Activated CD4-positive, CD25-positive, alpha-beta regulatory T cell (primary cell): ENCODE measurements at regions not wholly inside any gene's neighbourhood (a gene's known extent, or its start where the extent isn't known, plus 50 kb on each side); places are given as distances from the start of the nearest gene placed in this dataset.

Source experiments
- DNase-seq, 4 experiments: peaks; one replicate each; lab custom pipeline; 2025; lab: John Stamatoyannopoulos, UW

DNA sequence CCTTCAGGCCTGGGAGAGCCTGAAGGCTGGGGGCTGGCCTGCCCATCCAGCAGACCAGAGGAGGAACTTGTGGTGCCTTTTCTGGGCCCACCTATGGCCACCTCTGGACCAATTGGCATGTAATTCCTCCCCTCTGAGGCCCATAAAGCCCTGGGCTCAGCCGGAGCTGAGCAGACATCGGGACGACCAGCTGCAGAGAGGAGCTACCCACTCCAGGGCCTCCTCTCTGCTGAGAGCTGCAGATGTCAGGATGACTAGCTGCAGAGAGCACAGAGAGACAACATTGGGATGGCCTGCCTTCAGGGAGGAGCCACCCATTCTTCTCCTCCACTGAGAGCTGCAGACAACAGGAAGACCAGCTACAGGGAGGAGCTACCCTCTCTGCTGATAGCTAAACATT lies 370.1 kb downstream of the CD83 start:
- DNase-seq, result no peak

DNA sequence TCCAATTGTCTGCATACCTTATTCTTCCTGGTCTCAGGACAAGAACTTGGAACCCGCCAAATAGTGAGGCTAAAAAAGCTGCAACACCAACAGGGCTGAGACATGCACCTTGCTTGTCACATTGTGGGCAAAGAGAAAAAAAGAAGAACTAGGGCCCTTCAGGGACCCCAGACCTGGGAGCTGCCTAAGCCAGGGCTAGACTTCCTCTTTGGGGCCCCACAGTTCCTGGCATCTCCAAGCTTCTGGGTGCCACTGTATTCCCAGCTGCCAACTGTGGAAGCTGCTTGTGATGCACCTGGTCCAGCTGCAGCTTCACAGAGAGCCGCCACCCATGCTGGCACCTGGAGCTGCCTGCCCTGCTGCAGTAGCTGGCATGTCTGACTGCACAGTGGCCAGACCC lies 370.6 kb downstream of the CD83 start:
- no peak for DNase-seq

DNA sequence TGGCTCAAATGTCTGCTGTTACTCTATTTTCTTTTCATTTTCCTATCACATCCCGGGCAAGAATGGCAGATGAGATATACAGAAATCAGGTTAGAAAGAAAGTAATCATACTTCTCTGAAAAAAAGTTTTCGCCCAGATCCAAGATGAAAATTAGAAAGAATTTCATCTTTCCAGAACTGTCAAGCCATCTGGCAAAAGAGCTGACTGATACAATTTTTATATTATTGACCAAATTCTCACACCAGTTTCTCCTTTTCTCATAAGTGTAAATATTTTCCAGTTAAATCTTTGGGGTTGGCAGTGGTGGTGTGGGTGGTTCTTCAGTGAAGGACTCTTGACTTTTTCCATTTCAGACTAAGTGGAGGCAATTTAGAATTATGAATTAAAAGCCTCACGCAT lies 371.9 kb downstream of the CD83 start:
- no peak for DNase-seq

DNA sequence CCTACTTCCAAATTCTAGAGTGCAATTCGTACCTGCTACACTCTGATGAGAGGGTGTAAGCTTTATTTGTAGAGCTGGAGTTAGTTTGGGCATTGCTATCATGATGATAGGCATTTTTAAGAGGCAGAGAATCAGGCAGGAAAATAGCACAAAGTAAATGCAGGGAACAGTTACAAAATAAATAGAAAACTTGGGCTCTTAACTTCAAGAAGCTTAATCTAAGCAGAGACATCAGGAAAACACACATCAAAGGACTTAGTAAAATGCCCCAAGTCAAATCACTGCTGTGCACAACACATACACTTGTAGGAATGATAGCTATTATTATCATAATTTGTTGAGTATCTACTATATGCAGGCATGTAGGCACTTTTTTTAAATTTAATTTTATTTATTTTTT lies 381.2 kb downstream of the CD83 start:
- DNase-seq, result no peak

DNA sequence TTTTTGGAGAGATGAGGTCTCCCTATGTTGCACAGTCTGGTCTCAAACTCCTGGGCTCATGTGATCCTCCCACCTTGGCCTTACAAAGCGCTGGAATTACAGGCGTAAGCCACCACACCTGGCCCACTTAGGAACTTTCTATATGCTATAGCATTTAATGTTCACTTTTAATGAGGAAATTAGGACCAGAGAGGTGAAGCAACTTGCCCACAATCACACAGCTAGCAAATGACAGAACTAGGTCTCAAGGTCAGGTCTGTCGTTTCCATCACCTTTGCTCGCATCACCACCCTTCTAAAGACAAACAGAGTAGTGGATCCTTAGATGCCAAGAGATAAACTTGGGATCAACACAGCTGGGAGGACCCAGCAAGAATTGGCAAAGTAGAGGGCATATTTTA lies 381.7 kb downstream of the CD83 start:
- no peak for DNase-seq

DNA sequence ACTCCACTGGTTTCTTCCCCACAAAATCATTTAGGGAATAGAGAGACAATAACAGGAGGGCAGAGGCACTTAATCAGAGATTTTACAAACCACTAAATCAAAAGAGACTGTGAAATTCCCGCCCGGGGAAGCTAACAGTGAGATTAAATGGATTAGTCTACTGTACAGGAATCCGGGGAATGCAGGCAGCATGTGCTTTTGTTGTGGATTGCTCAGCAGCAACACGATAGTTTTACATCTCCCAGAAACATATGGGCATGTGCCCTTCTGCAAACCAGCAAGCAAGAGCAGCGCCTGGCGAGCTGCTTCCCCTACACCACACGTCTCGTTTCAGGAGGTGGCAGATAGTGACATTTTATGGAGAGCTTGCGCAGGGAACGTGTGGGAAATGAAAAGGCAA lies 382.3 kb downstream of the CD83 start:
- DNase-seq, result no peak

DNA sequence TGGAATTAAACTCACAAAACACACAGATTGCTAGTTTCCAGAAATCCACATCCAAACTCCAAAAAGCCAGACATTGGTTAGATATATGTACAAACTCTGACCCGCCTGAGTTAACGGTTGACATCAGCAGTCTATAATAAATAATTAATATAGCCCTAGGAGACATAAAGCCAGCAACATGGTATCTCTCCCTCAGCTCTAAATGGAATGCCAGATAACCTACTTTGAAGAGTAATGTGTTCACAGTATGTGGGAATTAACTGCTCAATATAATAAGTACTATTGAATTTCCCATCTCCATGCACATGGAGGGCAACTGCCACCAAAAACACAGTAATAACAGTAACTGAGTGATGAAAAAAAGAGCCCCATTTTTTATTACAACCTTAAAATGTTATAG lies 383.2 kb downstream of the CD83 start:
- no peak for DNase-seq

DNA sequence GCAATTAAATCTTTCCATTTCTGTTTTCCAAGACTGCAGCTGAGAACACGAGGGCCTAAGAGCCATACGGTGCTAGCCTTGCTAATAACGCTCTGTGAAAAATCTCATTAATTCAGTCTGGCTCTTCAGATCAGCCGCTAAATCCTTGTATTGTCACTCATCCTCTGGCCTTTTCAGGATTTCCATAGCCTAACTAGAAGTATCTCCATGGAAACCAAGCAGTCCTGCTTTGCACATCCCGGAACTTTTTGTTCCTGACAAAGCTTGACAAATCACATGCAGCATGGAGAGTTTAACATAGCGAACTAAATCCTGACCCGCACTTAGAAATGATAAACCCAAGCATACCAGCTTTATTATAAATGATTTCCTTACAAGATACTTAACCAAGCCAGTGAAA lies 383.7 kb downstream of the CD83 start:
- no peak for DNase-seq

DNA sequence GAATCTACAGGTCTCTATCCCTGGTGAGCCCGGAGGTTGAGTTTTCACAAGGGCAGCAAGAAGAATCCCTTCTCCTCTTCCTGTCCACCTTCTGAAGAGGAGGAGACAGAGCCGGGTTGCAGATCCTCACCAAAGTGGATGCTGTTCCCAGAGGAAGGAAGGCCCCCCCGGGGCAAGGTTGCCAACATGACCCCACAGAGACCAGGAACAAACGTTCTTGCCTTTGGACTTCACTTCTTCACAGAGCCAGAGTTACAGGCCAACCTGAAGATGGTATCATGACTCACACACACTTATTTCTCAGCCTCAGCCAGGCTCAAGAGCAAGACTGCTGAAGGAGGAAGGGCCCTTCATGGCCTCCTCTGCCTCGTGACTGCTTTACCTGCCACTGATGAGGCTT lies 384.3 kb downstream of the CD83 start:
- no peak for DNase-seq

DNA sequence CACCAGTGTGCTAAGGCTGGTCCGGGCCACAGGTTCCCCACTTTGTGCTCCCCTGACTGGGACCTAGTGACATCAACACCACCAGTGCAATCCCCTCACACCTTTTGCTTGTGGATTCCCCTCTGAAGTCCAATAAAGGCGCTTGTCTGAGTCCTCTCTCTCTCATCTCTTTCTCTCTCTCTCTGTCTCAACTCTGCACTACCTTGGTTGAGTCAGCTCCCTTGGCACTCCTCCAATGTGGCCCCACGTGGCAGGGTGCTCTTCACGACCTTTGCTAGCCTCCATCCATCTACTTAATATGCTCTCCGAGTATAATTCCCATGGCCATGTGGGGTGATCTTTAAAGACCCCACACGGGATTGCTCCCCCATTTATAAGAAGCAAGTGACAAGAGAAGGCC lies 385.0 kb downstream of the CD83 start:
- no peak for DNase-seq

DNA sequence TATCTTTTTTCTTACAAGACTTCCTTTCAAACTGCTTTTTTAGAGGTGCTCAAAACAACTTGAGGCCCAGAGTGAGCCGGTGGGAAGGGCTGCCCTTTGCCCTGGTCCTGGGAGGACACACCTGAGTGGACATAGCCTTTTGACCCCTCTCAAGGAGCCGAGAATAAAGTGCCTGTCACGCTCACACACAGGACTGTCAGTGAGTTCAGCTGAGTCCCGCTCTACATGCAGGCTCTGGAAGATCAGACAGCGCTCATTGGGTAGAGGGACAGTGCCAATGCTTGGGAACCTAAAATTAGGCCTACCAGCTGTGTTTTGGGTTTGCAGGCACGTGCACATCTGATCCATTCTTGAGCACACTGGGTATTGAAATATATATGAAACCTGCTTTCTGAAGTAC lies 387.8 kb downstream of the CD83 start:
- DNase-seq, result no peak

DNA sequence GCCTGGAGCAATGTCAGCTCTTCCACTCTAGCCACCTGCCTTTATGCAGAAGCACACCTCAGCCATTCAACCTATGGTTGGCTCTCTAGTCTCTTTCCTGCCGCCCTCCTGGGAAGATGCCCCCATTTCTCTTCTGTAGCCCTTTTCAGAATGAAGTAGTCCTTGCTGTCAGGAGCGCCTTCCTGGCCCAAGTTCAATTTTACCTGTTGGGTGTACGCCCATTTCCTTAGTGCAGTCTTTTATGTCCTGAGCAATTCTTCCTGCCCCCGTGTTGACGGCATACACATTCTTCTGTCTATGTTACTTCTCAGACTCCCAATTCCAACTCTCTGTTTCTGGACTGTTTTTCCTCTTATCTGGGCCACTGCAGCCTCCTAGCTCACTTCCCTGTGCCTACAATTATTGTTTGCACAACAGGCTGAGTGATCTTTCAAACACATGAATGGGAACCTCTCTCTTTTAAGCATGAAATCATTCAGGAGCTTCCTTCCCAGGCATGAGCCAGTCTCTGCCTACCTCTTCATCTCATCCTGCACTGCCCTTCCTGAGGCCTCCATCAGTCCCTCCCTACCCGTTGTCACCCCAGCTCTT lies 389.2 kb downstream of the CD83 start:
- DNase-seq, result no peak

DNA sequence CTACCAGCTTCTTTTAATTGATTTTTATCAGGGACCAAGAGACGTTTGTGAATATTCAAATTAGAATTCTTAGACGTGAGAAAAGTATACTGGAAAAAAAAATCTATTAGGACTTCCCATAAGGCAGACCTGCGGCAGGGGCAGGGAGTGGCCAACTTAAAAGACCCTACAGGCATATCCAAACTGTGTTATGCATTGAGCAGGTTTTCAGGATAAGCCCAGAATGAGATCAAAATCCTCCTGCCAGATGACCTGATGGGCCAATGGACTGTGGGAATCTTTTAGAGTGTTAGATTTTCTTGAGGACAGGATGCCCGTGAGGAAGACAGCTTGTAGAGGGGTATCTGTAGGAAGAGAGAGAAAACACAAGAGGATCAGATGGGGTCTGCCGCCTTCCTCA lies 391.5 kb downstream of the CD83 start:
- DNase-seq, result no peak

DNA sequence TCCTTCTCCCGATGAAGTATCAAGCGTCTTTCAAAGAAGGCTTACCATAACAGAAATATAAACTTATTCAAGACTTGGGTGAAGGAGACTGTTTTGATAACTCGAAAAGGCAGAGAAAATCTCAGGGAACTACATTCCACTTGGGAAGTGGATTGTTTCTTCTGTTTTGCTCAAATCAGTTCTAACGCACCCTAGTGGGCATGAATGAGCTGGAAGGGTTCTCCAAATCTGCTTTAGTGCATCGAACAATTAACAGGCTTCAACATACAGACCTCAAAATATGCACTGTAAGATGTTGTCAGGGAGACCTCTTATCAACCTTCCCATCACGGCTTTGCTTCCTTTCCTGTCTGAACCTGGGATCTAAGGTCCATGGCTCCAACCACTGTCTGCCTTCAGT lies 392.5 kb downstream of the CD83 start:
- no peak for DNase-seq

DNA sequence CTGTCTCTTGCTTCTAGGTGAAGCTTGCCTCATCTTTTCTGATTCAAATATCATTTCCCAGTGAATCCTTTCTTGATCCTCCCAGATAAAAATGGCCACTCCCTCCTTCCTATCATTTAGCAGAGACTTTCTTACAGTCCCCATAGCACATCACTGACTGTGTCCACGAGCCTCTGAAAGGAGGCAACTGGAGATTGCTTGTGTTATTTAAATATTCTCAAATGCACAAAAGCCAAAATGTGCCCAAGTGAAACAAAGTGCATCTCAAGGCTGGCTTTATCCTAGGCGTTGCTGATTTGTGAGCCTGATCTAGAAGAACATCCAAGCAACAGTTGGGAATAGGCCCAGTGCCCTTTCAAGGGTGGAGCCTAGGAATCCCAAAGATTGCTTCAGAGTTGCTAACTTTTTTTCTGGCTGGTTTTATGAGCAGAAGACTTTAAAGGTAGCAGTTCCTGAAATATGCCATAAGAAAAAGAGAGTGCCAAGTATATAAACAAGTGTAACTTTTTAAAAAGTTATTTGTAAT lies 393.6 kb downstream of the CD83 start:
- no peak for DNase-seq

DNA sequence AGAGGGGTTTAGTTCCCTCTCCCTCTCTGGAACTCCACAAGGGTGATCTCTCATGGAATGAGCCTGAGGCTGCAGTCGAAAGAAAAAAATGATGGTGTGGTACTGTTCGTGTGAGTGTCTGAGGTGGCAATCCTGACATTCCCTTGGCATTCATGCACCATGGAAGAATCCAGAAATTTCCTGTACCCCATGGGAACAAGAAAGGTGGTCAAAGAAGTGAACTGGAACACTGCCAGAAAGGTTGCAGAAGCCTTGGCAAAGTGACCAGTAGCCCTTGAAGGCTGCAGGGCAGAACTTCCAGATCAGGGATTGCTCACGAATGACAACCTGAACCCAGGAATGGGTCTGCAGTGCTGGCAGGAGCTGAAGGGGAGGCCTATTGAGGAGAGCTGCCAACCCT lies 394.7 kb downstream of the CD83 start:
- no peak for DNase-seq

DNA sequence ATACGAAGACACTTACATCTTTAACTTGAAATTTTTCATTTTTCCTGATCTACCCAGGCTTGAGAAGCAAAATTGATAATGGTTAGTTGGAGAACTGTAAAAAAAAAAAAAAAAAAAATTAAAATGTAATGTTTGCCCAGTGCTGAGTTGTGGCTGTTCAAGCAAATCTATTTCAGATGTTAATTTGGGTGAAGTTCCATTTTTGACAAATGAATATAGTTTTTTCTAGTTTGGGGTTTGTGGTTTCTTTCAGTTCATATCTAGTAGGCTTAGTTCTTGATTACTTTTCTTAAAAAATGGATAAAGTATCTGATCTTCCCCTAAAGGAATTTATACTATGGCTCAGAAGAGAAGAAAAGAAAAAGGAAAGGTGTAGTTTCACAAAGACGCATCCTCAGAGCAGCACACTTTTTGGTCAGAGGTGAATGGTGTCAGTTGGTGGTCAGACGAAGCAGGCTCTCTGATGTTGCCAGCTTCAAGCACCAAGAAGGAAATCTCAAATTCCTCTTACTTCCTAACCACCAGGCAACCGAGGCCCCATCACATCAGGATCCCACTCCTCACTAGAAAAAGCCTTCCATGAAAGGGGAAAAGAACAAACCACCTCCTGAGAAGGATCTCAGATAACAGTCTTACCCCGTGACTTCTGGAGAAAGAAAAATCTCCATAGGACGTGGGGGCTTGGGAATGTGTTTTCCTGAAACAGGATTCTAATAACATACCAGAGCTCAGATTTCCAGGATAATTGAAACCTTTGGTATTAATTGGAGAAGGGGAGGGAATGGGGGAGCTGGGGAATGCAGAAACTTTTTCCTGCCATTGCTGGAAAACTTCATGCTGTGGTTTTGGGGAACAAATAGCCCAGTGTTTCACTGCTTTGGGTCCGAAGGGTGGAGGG lies 396.2 kb downstream of the CD83 start:
- no peak for DNase-seq

DNA sequence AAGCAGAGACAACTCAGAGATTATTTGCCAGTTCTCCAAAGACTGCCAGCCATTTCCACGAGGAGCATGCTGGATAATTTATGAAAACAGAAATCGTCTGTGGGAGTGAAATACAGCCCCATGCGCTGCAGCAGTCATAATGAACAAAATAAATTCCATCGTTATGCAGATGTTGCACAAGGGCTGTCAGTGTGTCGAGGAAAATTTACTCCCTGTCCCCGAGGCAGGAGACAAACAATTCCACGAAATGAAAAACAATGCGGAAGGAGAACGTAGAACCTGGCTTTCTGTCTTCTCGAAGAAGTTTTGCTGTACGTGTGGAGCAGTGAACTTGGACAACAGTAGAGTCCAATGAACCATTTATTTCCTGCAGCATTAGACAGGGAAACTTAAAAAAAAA lies 399.4 kb downstream of the CD83 start:
- no peak for DNase-seq

DNA sequence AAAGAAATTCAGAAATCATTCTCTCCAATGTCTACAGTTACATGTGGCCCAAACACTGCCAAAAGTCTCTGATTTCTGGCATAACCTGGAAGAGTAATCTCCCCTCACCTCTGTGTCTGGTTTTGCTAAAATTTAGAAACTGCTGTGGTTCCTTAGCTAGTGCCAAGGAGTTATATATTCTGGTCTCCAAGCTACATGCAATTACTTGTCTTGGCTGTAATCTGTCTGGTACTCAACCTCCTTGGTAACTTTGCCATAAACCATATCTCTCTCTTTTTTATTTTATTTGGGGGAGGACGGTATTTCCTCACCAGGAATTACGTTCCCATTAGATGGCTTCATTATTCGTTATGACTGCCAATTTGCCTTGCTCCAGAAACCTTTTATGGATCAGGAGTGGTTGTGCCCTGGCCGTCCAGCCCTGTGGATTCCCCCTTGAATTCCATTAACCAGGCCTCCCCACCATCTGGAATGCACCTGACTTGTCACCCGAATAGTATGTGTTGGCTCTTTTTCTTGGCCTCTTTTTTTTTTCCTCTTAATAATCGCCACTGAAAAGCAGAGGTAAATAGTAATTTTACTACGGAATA lies 400.0 kb downstream of the CD83 start:
- DNase-seq, result no peak

DNA sequence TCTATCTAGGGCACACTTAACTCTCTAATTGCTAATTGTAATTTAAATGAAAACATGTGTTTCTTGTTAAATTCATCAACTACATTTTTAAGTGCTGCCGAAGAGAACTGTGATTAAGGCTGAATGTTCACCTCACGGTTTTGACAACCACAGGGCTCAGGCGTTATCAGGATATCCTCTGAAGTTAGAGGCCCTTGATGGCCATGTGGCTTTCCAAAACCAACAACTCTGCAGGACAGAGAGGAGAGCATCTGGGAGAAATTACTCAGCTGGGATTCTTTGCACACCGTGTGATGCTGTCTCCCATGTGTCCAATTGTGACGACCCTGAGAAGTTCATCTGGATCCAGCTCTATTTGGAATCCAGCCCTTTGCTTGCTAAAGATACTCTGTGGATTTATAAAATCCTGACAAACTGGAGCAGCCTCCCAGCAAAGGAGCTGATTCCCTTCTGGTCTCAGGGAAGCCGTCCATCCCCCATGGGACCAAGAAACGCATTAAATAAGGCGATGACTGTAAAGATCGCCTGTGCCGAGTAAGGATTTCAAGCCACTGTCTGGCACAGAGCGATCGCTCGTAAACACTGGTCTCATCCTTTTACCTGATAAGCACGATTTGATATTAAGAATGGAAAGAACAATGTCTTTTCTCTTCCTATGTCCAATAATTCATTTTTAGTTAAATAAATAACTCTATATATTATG lies 401.1 kb downstream of the CD83 start:
- no peak for DNase-seq

DNA sequence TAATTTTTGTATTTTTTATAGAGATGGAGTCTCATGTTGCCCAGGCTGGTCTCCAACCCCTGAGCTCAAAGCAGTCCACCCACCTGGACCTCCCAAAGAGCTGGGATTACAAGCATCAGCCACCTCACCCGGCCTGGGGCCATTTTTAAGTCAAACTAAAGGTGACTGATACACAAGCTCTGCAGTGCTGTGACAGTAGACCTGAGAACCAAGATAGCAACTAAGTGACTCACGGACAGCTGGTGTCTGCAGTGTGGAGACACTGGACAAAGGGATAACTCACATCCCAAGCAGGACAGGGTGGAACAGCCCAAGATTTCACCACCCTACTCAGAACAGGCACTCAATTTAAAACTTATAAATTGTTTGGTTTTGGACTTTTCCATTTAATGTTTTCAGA lies 402.5 kb downstream of the CD83 start:
- DNase-seq, result no peak

DNA sequence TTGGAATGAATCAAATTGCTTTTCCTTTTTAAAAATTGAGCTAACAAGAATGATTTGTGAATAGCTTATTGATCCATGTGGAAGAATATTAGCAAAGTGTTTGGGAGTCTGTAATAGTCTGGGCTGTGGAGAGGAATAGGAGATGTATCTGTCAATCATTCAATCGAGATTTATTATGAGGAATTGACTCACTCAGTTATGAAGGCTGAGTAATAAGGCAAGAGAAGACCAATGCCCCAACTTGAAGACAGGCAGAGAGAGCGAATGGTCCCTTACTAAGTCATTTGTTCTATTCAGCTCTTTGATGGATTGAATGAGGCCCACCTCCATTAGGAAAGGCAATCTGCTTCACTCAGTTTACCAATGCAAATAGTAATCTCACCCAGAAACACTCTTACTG lies 403.0 kb downstream of the CD83 start:
- DNase-seq, result no peak

DNA sequence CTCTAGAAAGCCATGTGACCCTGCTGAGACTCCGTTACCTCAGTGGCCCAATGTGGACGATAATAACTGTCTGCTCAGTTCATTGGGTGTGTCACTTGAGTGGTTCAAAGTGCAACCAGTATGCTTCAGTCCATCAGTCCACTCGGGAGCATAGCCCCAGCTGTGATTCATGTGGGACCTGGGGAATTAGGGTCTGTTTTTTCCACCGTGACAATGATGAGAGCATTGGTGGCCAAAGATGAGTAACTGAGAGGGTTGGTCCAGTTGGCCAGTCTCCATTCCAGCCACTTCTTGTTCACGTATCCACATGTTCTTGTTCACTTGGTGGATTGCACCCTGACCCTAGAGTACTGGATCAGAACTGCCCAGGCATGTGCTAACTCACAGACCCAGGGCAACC lies 403.6 kb downstream of the CD83 start:
- no peak for DNase-seq
